ENCODE measurements at regions not wholly inside any gene's neighbourhood (a gene's known extent, or its start where the extent isn't known, plus 50 kb on each side); places are given as distances from the start of the nearest gene placed in this dataset.
A peak's percentile ranks its signal among the peaks of the same experiment; 100 is the strongest.
"Not testable (repeated sequence)": the region's sequence is repeated elsewhere in the genome, so short reads cannot be mapped to it uniquely, and the experiment has no call there.

DNA sequence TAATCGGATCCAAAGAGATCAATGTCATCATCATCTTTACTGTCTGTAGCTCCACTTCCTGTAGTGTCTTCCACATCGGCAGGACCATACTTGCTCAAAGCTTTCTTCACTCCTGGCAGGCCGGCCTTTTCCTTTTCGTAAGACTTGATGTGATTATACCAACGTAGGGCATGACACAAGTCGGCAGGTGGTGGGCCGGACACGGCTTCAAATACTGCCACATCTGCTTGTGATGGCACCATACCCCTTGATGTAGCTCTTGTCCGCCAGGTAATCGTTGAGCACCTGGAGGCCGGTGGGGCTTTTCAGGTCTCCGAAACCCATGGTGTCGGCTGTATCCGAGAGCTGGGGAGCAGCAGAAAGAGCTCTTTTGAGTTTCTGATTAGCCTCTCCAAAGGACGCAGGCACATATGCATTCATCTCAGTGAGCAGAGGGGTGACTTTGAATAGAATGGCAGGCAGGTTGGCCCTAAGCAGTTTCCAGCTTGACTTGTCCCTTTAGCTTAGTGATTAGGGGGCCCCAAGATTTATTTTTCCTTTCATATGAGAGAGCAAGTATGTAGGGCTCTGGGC lies 106.0 kb upstream of the PODXL start:
- not testable (repeated sequence) for DNase-seq

DNA sequence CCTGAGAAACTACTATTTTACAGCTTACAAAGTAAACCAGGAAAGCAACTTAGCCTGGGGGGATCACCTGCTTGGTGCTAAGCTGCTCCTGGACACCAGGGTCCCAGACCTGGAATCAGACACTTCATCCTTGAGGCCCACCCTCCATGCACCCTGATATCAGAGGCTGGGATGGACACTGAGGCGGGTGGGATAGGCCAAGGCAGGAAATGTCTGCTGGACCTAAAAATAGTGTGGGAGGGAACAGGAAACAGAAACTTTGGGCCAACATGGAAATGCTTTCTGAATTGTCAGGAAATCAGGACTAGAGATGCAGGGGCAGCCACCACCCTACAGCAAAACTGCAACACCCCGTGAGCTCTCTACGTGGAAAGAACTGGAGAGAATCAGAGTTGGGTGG lies 101.5 kb upstream of the PODXL start:
- no peak for DNase-seq

DNA sequence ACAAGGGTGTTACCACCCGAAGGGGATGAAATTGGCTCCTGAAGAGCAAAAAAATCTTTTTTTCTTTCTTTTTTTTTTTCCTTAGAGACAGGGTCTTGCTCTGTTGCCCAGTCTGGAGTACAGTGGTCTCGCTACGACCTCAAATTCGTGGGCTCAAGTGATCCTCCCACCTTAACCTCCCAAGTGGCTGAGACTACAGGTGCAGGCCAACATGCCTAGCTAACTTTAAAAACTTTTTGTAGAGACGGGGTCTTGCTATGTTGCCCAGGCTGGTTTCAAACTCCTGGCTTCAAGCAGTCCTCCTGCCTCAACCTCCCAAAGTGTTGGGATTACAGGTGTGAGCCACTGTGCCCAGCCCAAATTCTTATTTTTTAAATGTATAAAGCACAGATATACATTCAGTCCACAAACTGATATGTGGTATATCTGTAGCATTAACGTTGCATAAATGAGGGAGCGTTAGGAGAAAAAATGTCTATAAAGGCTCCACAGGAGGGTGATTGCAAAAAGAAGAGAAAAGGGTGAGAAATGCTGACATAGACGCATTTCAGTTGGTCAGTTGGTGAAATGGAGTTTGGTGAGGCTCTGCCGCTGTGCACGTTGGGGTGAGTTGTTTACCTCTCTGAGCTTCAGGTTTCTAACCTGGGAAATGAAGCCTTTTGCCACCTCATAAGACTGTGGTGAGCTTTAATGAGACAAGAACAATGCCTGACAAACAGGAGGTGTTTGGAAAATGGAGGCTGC lies 100.7 kb upstream of the PODXL start:
- DNase-seq = no peak

DNA sequence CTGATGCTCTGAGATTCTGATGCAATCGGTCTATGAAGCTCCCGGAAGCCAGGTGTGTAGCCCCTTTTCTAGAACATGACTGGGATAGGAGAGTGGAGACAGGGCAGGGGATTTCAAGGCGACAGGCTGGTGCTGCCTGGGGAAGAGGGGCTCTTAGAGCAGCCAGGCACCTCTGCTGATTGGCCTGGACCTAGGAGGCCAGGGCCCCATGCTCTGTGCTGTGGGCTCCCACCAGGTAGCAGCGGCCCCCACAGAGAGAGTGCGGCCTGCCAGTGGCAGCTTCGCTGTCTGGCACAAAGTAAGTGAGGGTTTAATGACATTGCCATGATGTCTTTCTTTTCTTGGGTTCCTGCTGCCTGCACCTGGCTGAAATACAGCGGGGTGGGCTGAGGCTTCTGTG lies 99.4 kb upstream of the PODXL start:
- DNase-seq = no peak

DNA sequence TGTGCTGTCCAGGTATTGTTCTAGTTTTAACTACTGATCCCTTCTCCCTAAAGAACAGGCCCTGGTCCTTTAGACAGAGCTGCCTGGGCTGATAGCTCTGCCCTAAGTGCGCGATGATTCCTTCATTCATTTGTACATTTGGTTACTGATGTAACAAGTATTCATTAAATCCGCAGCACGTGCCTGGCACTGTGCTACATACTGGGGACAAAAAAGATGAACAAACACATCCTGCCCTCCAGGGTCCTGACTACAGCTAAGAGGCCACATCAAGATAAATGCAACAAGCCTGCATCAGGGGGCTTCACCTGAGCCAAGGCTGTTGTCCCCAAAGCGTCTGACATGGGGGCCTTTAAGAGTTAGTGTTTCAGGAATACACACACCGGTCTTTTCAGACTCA lies 99.0 kb upstream of the PODXL start:
- DNase-seq = no peak

DNA sequence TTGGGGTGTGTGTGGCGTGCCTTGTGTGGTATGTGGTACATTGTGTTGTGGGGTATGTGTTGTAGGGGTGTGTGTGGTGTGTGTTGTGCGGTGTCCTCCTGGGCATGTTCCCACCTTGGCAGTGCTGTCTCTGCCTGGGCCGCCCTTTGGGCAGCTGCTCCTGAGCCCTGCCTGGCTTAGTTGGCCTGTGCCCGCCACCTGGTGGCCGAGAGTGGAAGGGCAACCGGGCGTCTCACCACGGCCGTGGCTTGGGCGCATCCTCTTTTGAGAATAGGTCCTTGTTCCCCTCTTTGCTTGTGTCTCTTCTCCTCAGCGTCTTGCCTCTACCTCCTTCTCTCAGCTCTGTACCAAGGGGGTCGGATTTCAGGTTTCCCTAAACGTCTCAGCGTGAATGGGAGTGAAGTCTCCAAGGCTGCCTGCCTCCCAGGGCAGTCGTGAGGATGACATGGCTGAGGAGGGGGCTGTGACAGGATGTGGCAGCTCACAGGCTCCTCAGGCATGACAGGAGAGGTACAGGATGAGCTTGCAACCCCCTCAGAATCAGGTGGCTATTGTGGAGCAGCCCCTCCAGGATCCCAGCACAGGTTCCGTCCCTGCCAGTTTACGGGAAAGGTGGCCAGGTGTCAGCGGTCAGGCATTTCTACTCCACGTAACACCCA lies 98.4 kb upstream of the PODXL start:
- DNase-seq = peak; percentile 2 to 68

DNA sequence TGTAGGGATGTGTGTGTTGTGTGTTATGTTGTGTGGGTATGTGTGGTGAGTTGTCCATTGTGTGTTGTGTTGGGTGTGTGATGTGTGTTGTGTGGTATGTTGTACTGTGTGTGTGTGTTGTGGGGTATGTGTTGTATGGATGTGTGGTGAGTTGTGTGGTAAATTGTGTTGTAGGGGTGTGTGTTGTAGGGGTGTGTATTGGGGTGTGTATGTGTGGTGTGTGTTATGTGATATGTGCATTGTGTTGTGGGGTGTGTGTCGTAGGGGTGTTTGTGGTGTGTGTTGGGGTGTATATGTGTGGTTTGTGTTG lies 97.8 kb upstream of the PODXL start:
- no peak for DNase-seq

DNA sequence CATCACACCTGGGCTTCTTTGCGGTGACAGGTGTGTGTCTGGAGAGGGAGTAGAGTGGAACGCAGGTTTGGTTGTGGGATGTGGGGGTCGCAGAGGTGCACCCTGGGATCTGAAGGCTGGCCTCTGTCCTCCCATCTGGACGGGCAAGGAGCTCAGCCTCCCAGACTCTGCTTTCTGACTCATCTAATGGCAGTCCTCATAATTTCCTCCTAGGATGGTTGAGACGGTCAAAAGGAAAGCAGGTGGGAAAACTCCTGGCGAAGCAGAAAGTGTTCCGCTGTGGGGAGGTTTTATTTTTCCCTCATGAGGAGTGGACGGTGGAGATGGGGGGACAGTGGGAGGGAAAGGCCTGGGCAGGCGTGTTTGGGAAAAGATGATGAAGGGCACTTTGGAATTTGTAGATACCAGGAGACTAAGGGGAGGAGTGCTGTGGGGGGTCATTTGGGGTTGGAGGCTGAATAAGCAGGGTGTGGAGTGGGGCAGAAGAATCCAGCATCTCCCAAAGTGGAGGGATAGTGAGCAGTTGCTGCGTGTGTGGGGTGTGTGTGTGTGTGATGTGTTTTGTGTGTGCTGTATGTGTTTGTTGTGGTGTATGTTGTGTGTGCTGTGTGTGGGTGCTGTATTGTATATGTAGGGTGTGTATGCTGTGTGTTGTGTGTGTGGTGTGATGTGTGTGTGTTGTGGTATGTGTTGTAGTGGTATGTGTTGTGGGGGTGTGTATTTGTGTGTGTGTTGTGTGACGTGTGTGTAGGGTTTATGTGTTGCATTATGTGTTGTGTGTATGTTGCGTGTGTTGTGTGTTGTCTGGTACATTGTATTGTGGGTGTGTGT lies 97.2 kb upstream of the PODXL start:
- no peak for DNase-seq

DNA sequence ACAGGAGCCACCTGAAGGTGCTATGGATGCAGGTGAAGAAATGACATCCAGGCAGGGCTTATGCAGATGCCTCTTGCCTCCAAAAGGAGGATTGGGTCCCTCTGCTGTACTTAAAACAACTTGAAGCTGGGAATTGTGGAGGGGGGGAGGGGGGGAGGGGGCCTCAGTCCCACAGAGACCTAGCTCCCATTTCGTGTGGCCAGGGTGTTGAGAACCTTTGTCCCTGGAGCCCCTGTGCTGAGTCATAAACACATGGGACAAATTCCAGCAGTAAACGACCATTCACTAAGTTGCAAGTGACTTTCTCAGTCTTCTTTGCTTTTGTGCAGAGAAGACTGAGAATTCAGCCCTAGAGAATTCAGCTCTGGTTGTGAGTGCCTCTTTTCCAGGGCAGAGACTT lies 96.5 kb upstream of the PODXL start:
- DNase-seq = no peak

DNA sequence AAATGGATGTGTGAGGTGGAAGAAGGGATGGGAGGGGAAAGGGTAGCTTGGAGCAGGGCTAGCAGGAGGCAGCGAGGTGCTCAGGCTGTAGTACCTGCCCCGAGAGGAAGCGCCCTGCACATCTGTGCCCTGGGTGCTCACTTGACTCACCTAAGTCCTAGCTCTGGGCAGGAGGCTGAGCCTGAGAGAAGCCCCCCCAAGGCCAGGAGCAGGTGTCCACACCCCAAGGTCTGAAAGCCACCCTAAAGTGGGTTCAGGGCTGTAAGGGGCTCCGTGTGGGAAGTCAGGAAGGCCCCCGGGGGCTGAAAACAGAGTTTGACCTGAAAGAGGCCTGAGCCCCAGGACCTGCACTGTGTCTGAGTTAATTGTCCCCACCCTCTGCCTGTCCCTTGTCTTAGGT lies 95.8 kb upstream of the PODXL start:
- no peak for DNase-seq

DNA sequence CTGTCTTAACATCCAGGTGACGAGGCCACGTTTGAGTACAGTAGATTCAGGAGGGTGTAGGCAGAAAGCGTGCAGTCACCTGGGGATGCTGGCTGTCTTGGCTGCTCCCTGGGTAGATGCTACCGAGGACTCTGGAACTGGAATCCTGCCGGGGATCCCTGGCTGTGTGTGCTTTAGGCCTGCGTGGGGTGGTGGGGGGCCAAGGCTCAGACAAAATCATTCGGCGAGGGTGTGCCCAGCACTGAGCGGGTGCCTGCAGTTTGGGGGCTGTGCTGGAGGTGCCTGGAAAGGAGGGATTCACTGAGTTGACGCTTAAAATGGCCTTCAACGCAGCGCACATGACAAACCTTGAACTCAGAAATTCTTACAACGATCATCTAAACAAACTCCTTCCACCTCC lies 93.5 kb upstream of the PODXL start:
- no peak for DNase-seq

DNA sequence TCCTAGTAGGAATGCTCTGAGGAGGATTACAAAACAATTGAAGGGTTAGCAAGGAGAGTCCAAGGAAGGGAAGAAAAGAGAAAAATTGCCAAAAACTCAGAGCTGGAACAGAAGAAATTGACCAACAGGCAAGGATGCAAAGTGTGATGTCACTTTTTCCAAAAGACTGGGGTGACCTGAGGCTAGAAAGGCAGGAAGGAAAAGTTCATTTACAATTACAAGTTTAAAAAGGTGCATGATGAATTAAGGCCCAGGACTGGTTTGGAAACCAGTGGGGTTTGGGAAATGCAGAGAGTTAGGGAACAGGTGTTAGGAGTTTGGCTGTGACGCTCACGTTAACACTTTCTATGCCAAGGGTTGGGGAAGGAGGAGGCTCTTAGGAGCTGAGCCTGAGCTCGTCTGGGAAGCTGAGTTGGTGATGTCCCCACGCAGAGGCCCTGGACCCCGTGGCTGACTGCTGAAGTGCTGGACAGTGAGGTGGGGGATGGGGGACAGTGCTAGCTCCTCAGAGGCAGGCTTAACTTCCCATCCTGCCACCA lies 92.6 kb upstream of the PODXL start:
- no peak for DNase-seq

DNA sequence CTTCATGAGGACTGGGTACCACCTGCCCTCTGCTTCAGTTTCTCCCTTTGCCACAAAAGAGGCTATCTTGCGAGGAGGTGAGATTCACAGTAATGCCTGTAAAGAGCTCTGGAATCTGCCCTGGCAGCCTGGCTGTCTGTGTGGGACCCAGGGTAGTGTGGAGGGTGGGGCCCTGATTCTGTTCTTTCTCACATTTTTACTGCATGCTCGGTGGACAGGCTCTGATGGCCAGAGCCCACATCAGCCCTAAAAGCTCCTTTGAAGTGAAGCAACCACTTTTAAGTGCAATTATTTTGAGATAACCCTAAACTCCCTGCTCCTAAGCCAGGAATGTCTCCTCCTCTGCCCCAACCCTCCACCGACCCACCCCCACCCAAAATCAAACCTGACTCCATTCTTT lies 92.1 kb upstream of the PODXL start:
- DNase-seq = no peak

DNA sequence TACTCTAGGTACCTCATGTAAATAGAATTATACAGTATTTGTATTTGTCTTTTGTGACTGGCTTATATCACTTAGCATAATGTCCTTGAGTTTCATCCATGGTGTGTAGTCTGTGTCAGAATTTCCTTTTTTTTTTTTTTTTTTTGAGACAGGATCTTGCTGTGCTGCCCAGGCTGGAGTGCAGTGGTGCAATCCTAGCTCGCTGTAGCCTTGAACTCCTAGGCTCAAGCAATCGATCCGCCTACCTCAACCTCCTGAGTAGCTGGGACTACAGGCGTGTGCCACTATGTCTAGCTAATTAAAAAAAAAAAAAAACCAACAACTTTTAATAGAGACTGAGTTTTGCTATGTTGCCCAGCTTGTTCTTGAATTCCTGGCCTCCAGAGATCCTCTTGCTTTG lies 89.8 kb upstream of the PODXL start:
- no peak for DNase-seq

DNA sequence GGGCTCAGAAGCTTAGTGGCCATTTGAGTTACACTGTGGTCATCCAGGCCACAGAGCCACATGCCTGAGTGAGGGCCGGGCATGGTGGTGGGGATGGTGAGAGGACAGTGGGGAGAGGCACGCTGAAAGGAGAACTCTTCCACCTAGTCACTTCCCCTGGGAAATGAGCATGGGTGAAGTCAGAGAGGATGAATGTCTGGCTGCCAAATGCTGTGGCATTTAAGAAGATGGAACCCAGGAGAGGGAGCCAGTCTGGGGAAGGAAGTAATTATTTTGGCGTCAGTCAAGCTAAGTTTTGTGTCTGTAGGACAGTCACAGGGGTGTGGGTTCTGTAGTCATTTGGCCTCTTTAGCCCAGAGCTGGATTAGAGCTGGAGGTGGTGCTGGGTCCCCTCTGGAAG lies 86.0 kb upstream of the PODXL start:
- DNase-seq = no peak

DNA sequence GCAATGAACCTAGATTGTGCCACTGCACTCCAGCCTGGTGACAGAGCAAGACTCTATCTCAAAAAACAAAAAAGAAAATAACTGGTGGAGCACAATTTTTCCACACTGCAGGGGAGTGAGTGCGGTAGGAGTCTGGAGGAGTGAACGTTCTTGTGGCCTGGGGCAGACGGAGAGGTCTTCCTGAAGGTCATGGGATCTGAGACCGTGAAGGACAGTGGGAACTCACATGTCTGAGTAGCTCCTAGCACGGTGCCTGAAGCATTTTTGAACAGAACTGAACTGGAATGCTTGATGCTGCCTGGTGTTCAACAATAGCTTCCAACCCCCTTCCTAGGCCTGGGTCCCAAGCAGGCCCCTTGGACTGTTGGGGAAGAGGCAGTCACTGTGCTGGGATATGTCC lies 84.3 kb upstream of the PODXL start:
- no peak for DNase-seq

DNA sequence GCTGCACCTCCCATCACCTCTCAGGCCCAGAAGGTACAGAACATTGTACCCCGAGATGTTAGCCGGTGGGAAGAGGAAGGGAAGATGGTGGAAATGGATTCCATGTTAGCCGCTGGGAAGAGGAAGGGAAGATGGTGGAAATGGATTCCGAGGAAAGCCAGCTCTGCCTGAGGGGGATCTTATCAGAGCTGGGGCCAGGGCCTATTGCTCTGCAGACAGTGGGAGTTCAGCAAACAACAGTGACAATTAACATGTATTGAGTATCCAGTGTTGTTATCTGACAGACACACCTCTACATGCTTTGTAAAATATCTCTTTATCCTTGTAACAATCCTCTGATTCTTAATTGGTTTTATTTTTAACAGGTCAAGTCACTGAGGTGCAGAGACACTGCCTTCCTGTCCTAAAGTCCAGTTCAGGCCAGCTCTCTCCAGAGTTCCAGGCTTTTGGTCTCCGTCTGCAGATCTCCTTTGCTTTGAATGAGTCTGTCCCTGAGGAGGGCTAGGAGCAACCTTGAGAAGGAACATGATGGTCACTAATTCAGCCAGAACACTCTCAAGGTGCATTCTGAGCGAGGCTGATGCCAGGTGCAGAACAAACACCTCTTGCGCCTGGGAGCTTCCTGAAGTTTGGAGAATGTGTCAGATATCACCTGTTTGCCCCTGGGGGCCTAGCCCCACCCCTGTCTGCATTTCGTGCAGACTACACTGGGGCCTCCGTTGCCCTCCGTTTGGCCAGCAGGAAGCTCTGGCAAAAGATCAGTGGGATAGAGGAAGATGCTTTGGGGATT lies 82.4 kb upstream of the PODXL start:
- no peak for DNase-seq

DNA sequence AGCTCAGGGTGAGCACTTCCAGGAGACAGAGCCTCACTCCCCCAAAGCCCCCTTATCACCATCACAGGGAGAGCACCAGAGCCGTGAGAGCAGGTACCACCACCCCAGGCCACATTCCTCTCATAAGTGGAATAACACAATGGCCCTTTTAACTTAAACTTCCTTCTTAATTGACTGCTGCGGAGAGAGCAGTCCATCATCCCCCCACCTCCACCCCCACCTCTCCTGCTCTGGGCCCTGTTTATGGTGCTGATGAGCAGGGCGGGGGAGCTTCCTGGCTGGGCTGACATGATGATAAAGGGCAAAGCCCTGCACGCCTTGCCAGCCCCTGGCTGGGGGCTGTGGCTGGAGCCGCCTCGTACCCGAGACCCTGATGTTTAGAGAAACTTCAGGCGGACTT lies 81.4 kb upstream of the PODXL start:
- DNase-seq = no peak

DNA sequence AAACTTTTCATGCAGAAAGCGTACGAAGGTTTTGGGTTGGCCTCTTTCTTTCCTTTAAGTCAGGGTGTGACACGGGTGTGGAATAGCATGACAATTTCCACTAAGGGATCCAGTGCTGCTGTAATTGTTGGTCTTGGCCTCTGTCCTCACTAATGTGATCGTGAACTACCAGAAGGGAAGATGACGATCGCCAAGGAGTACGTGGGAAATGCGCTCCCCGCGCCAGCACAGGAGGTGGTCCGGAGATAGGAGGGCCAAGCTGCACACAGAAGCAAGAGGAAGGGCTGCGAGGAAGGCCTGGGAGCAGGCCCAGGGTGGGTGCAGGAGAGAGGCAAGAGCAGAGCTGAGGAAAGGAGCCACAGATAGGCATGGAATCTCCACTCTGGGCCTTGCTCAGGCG lies 79.7 kb upstream of the PODXL start:
- DNase-seq = no peak

DNA sequence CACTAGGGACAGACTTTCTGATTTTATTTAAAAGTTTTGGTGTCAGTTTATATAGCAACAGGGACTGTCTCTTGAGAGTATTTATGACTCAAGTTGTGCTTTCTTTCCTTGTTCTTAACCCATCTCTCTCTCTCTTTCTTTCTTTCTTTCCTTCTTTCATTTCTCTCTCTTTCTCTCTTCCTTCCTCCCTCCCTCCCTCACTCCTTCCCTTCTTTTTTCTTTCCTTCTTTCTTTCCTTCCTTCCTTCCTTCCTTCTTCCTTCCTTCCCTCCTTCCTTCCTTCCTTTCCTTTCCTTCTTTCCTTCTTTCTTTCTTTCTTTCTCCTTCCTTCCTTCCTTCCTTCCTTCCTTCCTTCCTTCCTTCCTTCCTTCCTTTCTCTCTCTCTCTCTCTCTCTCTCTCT lies 77.8 kb upstream of the PODXL start:
- DNase-seq = not testable (repeated sequence)

DNA sequence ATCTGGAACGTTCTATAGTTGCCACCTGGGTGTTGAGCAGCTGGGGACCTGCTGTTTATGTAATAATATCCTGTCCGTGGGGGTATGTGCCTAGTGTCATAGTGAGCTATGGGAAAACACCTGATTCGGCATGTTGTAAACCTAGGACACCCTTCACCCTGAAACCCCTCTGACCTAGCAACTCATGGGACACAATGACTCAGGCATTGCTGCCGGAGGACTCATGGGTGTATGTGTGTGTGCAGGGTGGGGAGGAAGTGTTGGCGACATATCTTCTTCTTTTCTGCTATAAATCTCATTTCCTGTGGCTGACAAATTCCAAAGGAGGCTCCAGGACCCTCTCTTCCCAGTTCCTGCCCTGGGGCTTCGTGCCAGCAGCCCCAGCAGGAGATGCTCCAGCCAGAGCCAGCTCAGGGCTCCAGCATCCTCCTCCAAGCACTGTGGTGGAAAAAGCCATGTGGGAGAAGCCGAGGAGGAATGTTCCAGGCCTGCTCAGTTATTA lies 77.0 kb upstream of the PODXL start:
- no peak for DNase-seq

DNA sequence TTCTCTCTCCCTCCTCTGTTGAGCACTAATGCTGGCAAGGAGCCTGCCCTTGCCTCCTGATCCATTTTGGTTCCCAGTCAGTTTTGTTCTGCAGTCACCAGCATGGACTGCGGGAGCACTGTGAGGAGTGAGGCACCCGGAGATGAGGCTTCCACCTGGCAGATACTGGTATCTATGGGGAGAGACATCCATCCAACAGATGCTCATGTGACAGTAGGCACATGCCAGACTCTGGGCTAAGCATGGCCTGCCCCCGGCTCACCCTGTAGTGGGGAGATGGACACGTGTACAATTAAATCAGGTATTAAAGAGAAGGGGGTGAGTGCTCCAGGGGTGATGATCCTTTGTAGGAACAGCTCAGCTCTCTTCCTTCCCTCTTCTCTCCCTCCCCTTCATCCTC lies 74.0 kb upstream of the PODXL start:
- no peak for DNase-seq
